PC-3 (cell line): ENCODE measurements at regions not wholly inside any gene's neighbourhood (a gene's known extent, or its start where the extent isn't known, plus 50 kb on each side); places are given as distances from the start of the nearest gene placed in this dataset.

Experiments used
- EZH2 ChIP-seq: fragments of 300-600 bp; sonication (generic); IDR thresholded peaks from one replicate; pipeline ENCODE4 v1.6.1; 2017; ENCODE audit warnings: antibody characterized with exemption, mild to moderate bottlenecking, low read length; ENCODE audit not compliant: unreplicated experiment
- TF ChIP-seq, protein P1 (sequence below): fragments of 300-600 bp; sonication (generic); conservative IDR thresholded peaks from 2 replicates; pipeline ENCODE4 v1.5.1; 2017; ENCODE audit warnings: antibody characterized with exemption, low read depth, mild to moderate bottlenecking, low read length

DNA sequence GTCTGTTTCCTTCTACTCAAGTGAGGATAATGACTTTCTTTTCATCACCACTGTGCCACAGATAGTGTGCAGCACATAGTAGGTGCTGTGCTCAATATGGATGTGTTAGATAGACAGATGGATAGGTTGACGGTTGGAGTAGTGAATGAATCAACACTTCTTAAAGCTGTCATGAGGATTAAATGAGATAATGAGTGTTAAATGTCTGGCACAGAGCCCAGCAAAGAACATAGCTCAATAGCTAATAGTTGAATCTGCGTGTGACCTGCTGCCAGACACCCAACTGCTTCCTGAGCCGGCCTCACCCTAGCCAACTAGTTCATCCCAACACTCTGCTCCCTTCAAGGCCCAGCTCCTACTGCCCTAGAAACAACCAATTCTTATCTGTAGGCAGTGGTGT is 67.7 kb upstream of the PJA1 start:
- TF ChIP-seq, protein P1, sequence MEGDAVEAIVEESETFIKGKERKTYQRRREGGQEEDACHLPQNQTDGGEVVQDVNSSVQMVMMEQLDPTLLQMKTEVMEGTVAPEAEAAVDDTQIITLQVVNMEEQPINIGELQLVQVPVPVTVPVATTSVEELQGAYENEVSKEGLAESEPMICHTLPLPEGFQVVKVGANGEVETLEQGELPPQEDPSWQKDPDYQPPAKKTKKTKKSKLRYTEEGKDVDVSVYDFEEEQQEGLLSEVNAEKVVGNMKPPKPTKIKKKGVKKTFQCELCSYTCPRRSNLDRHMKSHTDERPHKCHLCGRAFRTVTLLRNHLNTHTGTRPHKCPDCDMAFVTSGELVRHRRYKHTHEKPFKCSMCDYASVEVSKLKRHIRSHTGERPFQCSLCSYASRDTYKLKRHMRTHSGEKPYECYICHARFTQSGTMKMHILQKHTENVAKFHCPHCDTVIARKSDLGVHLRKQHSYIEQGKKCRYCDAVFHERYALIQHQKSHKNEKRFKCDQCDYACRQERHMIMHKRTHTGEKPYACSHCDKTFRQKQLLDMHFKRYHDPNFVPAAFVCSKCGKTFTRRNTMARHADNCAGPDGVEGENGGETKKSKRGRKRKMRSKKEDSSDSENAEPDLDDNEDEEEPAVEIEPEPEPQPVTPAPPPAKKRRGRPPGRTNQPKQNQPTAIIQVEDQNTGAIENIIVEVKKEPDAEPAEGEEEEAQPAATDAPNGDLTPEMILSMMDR = no peak
- no peak for TF ChIP-seq EZH2
